ENCODE measurements at regions not wholly inside any gene's neighbourhood (a gene's known extent, or its start where the extent isn't known, plus 50 kb on each side); places are given as distances from the start of the nearest gene placed in this dataset.

DNA sequence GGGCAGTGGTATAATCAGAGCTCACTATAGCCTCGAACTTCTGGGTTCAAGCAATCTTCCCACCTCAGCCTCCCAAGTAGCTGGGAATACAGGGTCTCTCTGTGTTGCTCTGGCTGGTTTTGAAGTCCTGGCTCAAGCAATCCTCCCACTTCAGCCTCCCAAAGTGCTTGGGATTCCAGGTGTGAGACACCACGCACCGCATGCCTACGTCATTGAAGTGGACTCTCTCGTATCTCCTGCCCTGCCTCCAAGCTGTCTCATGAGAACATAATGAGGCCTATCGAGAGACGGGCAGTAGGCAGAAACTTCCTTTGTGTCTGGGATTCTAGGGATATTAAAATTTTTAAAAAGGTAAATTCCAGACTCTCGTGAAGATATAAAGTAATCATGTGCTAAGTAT lies 65.0 kb upstream of the NLGN4X start:
- DNase-seq (ENCODE audit: insufficient read length, low spot score) (no peak), FAIRE-seq (no peak)
- TF ChIP-seq, protein P1, sequence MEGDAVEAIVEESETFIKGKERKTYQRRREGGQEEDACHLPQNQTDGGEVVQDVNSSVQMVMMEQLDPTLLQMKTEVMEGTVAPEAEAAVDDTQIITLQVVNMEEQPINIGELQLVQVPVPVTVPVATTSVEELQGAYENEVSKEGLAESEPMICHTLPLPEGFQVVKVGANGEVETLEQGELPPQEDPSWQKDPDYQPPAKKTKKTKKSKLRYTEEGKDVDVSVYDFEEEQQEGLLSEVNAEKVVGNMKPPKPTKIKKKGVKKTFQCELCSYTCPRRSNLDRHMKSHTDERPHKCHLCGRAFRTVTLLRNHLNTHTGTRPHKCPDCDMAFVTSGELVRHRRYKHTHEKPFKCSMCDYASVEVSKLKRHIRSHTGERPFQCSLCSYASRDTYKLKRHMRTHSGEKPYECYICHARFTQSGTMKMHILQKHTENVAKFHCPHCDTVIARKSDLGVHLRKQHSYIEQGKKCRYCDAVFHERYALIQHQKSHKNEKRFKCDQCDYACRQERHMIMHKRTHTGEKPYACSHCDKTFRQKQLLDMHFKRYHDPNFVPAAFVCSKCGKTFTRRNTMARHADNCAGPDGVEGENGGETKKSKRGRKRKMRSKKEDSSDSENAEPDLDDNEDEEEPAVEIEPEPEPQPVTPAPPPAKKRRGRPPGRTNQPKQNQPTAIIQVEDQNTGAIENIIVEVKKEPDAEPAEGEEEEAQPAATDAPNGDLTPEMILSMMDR (IDR thresholded peaks at IDR 0.05; ENCODE audit: insufficient read depth, missing control alignments), result no peak

DNA sequence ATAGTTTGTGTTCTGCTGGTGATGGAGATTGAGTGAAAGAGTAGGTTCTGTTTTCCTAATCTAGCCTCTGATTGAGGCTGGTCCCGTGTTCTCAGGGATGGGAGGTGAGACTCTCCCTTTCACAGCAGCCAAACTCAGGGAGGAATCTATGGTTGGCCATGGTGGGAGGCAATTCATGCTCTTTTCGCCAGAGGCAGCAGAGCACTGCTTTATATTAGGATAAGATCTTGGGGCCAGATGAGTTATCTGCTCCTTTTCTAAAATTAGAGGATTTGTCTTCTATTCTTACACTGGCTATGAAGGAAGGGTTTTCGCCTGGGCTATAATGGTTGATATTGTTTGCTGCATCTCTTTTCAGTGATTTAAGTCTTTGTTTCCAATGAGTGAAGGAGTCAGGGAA lies 63.9 kb upstream of the NLGN4X start:
- no peak for DNase-seq (ENCODE audit: insufficient read length, low spot score)
- FAIRE-seq, result no peak

DNA sequence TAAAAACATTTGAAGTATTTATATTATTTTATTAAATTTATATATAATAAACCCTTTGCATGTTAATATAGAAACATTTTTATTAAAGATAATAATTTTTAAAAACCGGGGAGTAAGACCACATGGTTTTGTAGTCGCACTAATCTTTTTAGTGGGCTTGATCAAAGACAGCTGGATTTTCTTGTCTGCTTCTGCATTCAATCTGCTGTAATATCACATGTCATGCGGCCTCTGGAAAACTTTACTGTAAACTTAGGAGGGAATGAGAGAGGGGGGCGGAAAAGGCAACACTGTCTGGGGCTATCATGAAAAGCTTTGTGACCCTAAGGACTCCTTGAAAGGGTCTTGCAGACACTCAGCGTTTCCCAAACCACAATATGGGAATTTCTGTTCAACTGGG lies 62.8 kb upstream of the NLGN4X start:
- no peak for FAIRE-seq
- TF ChIP-seq, protein P1 (IDR thresholded peaks at IDR 0.05; ENCODE audit: insufficient read depth, missing control alignments), result no peak
- no peak for DNase-seq (ENCODE audit: insufficient read length, low spot score)

More for the DNA sequence above, 63.9 kb upstream of the NLGN4X start:
- TF ChIP-seq, protein P1 (IDR thresholded peaks at IDR 0.05; ENCODE audit: insufficient read depth, missing control alignments), result no peak

DNA sequence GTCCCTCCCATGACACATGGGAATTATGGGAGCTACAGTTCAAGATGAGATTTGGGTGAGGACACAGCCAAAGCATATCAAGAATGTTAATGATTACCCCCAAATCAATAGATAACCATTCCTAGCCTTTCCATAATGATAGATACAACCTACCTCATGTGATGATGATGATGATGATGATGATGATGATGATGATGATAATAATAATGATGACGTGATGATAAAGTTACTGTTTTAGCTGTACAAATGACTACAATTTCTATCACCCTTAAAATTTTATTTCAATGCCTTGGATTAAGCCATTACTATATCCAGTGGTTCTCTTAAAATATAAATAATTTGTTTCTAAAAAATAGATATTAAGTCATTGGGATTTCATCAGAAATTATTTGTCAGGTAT lies 55.2 kb upstream of the NLGN4X start:
- FAIRE-seq (no peak), DNase-seq (ENCODE audit: insufficient read length, low spot score) (no peak)
- TF ChIP-seq, protein P1 (IDR thresholded peaks at IDR 0.05; ENCODE audit: insufficient read depth, missing control alignments), result no peak

DNA sequence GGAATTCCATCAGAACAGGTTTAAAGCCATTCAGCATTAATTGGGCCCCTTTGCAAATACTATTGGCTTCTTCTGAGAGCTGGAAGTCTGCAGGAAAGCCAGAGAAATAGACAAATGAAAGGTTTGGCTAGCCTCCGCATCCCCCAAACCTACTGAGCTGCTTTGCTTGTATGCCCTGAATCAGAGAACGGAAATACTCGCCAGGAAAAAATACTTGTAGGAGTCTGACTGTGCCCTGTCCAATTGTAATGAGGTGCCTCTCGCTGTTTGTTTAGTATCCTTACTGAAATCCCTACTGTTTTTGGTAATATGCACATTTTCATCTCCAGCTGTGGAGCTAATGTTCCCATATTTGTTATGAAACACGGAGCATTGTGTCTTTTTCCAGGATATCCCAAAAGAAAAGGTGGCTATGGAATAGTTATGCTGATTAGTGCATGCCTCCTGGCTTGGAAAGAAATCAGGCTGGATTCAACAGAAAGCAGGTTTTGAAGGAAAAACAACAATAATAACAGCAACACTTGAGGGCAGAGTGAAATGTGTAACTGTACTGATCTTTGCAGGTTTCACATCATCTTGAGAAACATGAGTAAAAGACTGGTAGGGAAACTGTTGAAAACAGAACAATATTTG lies 50.7 kb upstream of the NLGN4X start:
- DNase-seq (ENCODE audit: insufficient read length, low spot score) (no peak), FAIRE-seq (no peak)
- TF ChIP-seq, protein P1 (IDR thresholded peaks at IDR 0.05; ENCODE audit: insufficient read depth, missing control alignments), result no peak
